ENCODE measurements at regions not wholly inside any gene's neighbourhood (a gene's known extent, or its start where the extent isn't known, plus 50 kb on each side); places are given as distances from the start of the nearest gene placed in this dataset.
"Not testable (repeated sequence)": the region's sequence is repeated elsewhere in the genome, so short reads cannot be mapped to it uniquely, and the experiment has no call there.

- not testable (repeated sequence) for TF ChIP-seq CTCF (IDR thresholded peaks at IDR 0.05); EZH2 (IDR thresholded peaks at IDR 0.05; ENCODE audit: borderline replicate concordance, insufficient read depth, low read depth, low read length, poor library complexity, severe bottlenecking)
Measured at GRCh38 chr2:87308621-87309020, 287.0 kb upstream of the PLGLB1 start.
